Aorta (tissue), 5 donors: ENCODE measurements at regions not wholly inside any gene's neighbourhood (a gene's known extent, or its start where the extent isn't known, plus 50 kb on each side); places are given as distances from the start of the nearest gene placed in this dataset.

ENCODE experiments used
- ATAC-seq: fragments of 200-7000 bp; cut with Tn5 transposase; one replicate; pipeline ENCODE4 v1.9.1; 2022; ENCODE audit warnings: moderate library complexity; ENCODE audit not compliant: low FRiP score
- DNase-seq, 2 donors: peaks; one replicate each; pipeline ENCODE4 v3.0.0-alpha.2; 2020
- H3K27ac ChIP-seq, 2 donors: one replicate each; pipeline ENCODE4 v1.5.1; 2013; ENCODE audit warnings: low read length in 2 of 2, mild to moderate bottlenecking in 2 of 2, moderate library complexity in 2 of 2, control low read depth in 1 of 2, inconsistent platforms in 1 of 2, low read depth in 1 of 2
- H3K27me3 ChIP-seq, 2 donors: one replicate each; pipeline ENCODE4 v1.6.1; 2013; ENCODE audit warnings: control low read depth in 1 of 2, low read length in 1 of 2, mild to moderate bottlenecking in 1 of 2, moderate library complexity in 1 of 2; ENCODE audit not compliant: insufficient read depth in 2 of 2, control insufficient read depth in 1 of 2
- H3K36me3 ChIP-seq, 2 donors: one replicate each; pipeline ENCODE4 v1.6.1; 2013; ENCODE audit warnings: control low read depth in 1 of 2, low read length in 1 of 2, mild to moderate bottlenecking in 1 of 2; ENCODE audit not compliant: insufficient read depth in 2 of 2, control insufficient read depth in 1 of 2
- H3K4me1 ChIP-seq, 2 donors: one replicate each; pipeline ENCODE4 v1.6.1; 2013; ENCODE audit warnings: low read length in 2 of 2, control low read depth in 1 of 2, mild to moderate bottlenecking in 1 of 2, moderate library complexity in 1 of 2; ENCODE audit not compliant: insufficient read depth in 2 of 2, control insufficient read depth in 1 of 2
- H3K4me3 ChIP-seq, 2 donors: one replicate each; pipeline ENCODE4 v1.5.1; 2013; ENCODE audit warnings: low read length in 2 of 2, control low read depth in 1 of 2, mild to moderate bottlenecking in 1 of 2
- H3K9me3 ChIP-seq: one replicate; pipeline ENCODE4 v1.6.1; 2013; ENCODE audit warnings: mild to moderate bottlenecking, low read length; ENCODE audit not compliant: control insufficient read depth
- WGBS, 2 donors: extraction: QIAGEN DNeasy Blood & Tissue Kit; methylation state at CpG; one replicate each; pipeline ENCODE4 v1.1.7; 2013; 5-methylcytosine and 5-hydroxymethylcytosine counted together
- intact Hi-C, 2 donors: fragments of 100-400 bp; cut with DNase I; formaldehyde crosslinking; loops; one replicate each; pipeline versions ENCODE4 v1.14.2 to v1.15.0; 2022
- donor health status: healthy with polysubstance abuse.
- donor health status: Bipolar disorder and iron deficiency.
- donor health status: DM: no; HTN: no; CAD: no.
- donor health status: DM: no; HTN: no; CAD: no.
- donor health status: DM: yes; HTN: yes; CAD: no.

- Histone ChIP-seq H3K27ac (no peak overlapping the region), H3K9me3 (peaks cover 3% of the 10 kb centered on the region), H3K4me3 (no peak overlapping the region), H3K36me3 (no peaks in the 10 kb centered on the region), H3K4me1 (no peaks in the 10 kb centered on the region), H3K27me3 (no peaks in the 10 kb centered on the region)
- ATAC-seq (no peak), DNase-seq (no peak)
- intact Hi-C loops: no loop called here
- whole genome bisulfite sequencing, 2 donors: 22% methylated on average over 7 of the region's 7 CpGs
Measured at GRCh38 chr4:153905231-153905630, 116.3 kb upstream of the SFRP2 start.

- ATAC-seq: no peak
Measured at GRCh38 chr4:153904011-153904410, 115.1 kb upstream of the SFRP2 start.

GRCh38 chr4:153901220-153901619, 112.3 kb upstream of the SFRP2 start:
- WGBS, 2 donors: 80 to 91% methylated on average over 2 of the region's 2 CpGs
- no peak overlapping the region for H3K4me3 ChIP-seq
- H3K27ac ChIP-seq: no peak overlapping the region
- intact Hi-C loops: no loop called here
- DNase-seq: no peak
- no peaks in the 10 kb centered on the region for H3K36me3 ChIP-seq
- ATAC-seq: no peak
- H3K9me3 ChIP-seq: peaks cover 1% of the 10 kb centered on the region
- no peaks in the 10 kb centered on the region for H3K27me3 ChIP-seq
- no peaks in the 10 kb centered on the region for H3K4me1 ChIP-seq

More at GRCh38 chr4:153904011-153904410, 115.1 kb upstream of the SFRP2 start:
- 70 to 78% methylated on average over 5 of the region's 5 CpGs for WGBS, 2 donors
- Histone ChIP-seq H3K9me3 (peaks cover 3% of the 10 kb centered on the region), H3K4me3 (no peak overlapping the region), H3K27me3 (no peaks in the 10 kb centered on the region), H3K36me3 (no peaks in the 10 kb centered on the region), H3K4me1 (no peaks in the 10 kb centered on the region), H3K27ac (no peak overlapping the region)
- no peak for DNase-seq
- intact Hi-C loops: no loop called here

- Histone ChIP-seq H3K36me3 (no peaks in the 10 kb centered on the region), H3K9me3 (peaks cover 1% of the 10 kb centered on the region), H3K27me3 (no peaks in the 10 kb centered on the region), H3K27ac (no peak overlapping the region), H3K4me1 (no peaks in the 10 kb centered on the region), H3K4me3 (no peak overlapping the region)
- intact Hi-C loops: no loop called here
- DNase-seq: no peak
- no peak for ATAC-seq
- WGBS, 2 donors: 70 to 71% methylated on average over 6 of the region's 6 CpGs
Measured at GRCh38 chr4:153900426-153900825, 111.5 kb upstream of the SFRP2 start.

GRCh38 chr4:153890761-153891160, 101.9 kb upstream of the SFRP2 start:
- DNase-seq: no peak
- 62 to 69% methylated on average over 4 of the region's 4 CpGs for WGBS, 2 donors
- Histone ChIP-seq H3K27me3 (no peaks in the 10 kb centered on the region), H3K9me3 (peaks cover 1% of the 10 kb centered on the region), H3K36me3 (no peaks in the 10 kb centered on the region), H3K4me3 (no peak overlapping the region), H3K27ac (no peak overlapping the region), H3K4me1 (no peaks in the 10 kb centered on the region)
- intact Hi-C loops: no loop called here
- no peak for ATAC-seq

- H3K4me1 ChIP-seq: no peaks in the 10 kb centered on the region
- no peak overlapping the region for H3K27ac ChIP-seq
- peaks cover 1% of the 10 kb centered on the region for H3K9me3 ChIP-seq
- H3K4me3 ChIP-seq: no peak overlapping the region
- intact Hi-C loops: no loop called here
- DNase-seq: no peak
- no peaks in the 10 kb centered on the region for H3K36me3 ChIP-seq
- ATAC-seq: no peak
- no peaks in the 10 kb centered on the region for H3K27me3 ChIP-seq
Measured at GRCh38 chr4:153887217-153887616, 98.3 kb upstream of the SFRP2 start.

GRCh38 chr4:153884325-153884724, 95.4 kb upstream of the SFRP2 start:
- ATAC-seq (no peak), DNase-seq (no peak)
- Histone ChIP-seq H3K4me1 (no peaks in the 10 kb centered on the region), H3K4me3 (no peak overlapping the region), H3K9me3 (peaks cover 3% of the 10 kb centered on the region), H3K36me3 (no peaks in the 10 kb centered on the region), H3K27me3 (no peaks in the 10 kb centered on the region), H3K27ac (no peak overlapping the region)
- intact Hi-C loops: no loop called here
- WGBS, 2 donors: 97 to 98% methylated on average over 1 of the region's 1 CpG

- 90 to 98% methylated on average over 2 of the region's 2 CpGs for whole genome bisulfite sequencing, 2 donors
- no peak for ATAC-seq
- Histone ChIP-seq H3K4me3 (no peak overlapping the region), H3K27ac (no peak overlapping the region), H3K9me3 (peaks cover 2% of the 10 kb centered on the region), H3K4me1 (no peaks in the 10 kb centered on the region), H3K36me3 (no peaks in the 10 kb centered on the region), H3K27me3 (no peaks in the 10 kb centered on the region)
- no peak for DNase-seq
- intact Hi-C loops: no loop called here
Measured at GRCh38 chr4:153880983-153881382, 92.1 kb upstream of the SFRP2 start.

GRCh38 chr4:153877898-153878297, 89.0 kb upstream of the SFRP2 start:
- H3K36me3 ChIP-seq: no peaks in the 10 kb centered on the region
- DNase-seq (no peak), ATAC-seq (no peak)
- intact Hi-C loops: no loop called here
- H3K27ac ChIP-seq: no peak overlapping the region
- H3K9me3 ChIP-seq: peaks cover 2% of the 10 kb centered on the region
- H3K27me3 ChIP-seq: no peaks in the 10 kb centered on the region
- no peaks in the 10 kb centered on the region for H3K4me1 ChIP-seq
- no peak overlapping the region for H3K4me3 ChIP-seq
